ENCODE measurements at regions not wholly inside any gene's neighbourhood (a gene's known extent, or its start where the extent isn't known, plus 50 kb on each side); places are given as distances from the start of the nearest gene placed in this dataset.

DNA sequence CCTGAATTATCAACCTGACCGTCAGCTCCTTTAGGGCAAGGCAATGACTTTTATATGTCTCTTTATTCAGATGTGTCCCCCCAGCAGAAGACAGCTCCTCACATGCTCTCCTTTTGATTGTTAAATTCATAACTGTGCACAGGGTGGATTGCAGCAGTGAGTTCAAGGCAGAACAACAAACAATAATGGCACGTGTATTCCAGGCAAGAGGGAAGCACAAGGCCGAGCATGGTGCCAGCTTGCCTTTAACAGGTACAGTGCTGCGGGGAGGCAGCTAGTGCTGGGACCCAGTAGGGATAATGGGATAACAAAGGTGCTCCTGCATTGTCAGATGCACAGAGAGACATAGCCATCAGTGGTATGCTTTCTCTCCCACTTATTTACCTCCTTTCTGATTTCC, 248.4 kb downstream of the RHOU start:
- peaks cover under 1% of the 10 kb centered on the region; the same call in 1 of the 2 replicates for H3K9me2 ChIP-seq (ENCODE audit: insufficient read depth)
- ATAC-seq (no peak), DNase-seq (ENCODE audit: low spot score) (no peak)
- H3F3A ChIP-seq (replicated peaks; ENCODE audit: low read depth), result no peaks in the 10 kb centered on the region
- Mint-ChIP-seq H3K4me1 (peaks cover 30% of the 10 kb centered on the region), H3K27ac (no peak overlapping the region), H3K9me3 (no peaks in the 10 kb centered on the region; the same call in 2 of the 3 replicates), H3K27me3 (ENCODE audit: insufficient read depth, low read depth, poor library complexity) (peaks cover 5% of the 10 kb centered on the region), H3K4me3 (no peak overlapping the region), H3K36me3 (ENCODE audit: low read depth) (no peaks in the 10 kb centered on the region)
- H3K27me3 ChIP-seq (ENCODE audit: insufficient read depth), result no peaks in the 10 kb centered on the region
- H3K27ac ChIP-seq (ENCODE audit: low read depth), result no peak overlapping the region
- TF ChIP-seq NANOG (IDR thresholded peaks at IDR 0.05; ENCODE audit: borderline replicate concordance) (no peak), STAT1 (IDR thresholded peaks at IDR 0.05; ENCODE audit: unreplicated experiment) (no peak), CREB1 (CRISPR knock-in tag; IDR thresholded peaks at IDR 0.05; ENCODE audit: low read depth) (no peak), JUNB (IDR thresholded peaks at IDR 0.05; ENCODE audit: unreplicated experiment) (no peak), EZH2phosphoT487 (IDR thresholded peaks at IDR 0.05; ENCODE audit: unreplicated experiment) (no peak), EZH2 (IDR thresholded peaks at IDR 0.05; ENCODE audit: low read depth, unreplicated experiment) (no peak), ZNF331 (CRISPR knock-in tag; IDR thresholded peaks at IDR 0.05; ENCODE audit: low read depth) (no peak), POLR2AphosphoS5 (IDR thresholded peaks at IDR 0.05; ENCODE audit: low read depth) (no peak), ZNF114 (CRISPR knock-in tag; IDR thresholded peaks at IDR 0.05) (no peak)
- TF ChIP-seq, protein P1, sequence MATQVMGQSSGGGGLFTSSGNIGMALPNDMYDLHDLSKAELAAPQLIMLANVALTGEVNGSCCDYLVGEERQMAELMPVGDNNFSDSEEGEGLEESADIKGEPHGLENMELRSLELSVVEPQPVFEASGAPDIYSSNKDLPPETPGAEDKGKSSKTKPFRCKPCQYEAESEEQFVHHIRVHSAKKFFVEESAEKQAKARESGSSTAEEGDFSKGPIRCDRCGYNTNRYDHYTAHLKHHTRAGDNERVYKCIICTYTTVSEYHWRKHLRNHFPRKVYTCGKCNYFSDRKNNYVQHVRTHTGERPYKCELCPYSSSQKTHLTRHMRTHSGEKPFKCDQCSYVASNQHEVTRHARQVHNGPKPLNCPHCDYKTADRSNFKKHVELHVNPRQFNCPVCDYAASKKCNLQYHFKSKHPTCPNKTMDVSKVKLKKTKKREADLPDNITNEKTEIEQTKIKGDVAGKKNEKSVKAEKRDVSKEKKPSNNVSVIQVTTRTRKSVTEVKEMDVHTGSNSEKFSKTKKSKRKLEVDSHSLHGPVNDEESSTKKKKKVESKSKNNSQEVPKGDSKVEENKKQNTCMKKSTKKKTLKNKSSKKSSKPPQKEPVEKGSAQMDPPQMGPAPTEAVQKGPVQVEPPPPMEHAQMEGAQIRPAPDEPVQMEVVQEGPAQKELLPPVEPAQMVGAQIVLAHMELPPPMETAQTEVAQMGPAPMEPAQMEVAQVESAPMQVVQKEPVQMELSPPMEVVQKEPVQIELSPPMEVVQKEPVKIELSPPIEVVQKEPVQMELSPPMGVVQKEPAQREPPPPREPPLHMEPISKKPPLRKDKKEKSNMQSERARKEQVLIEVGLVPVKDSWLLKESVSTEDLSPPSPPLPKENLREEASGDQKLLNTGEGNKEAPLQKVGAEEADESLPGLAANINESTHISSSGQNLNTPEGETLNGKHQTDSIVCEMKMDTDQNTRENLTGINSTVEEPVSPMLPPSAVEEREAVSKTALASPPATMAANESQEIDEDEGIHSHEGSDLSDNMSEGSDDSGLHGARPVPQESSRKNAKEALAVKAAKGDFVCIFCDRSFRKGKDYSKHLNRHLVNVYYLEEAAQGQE (IDR thresholded peaks at IDR 0.05; ENCODE audit: unreplicated experiment), result no peak
- TF ChIP-seq, protein P2, sequence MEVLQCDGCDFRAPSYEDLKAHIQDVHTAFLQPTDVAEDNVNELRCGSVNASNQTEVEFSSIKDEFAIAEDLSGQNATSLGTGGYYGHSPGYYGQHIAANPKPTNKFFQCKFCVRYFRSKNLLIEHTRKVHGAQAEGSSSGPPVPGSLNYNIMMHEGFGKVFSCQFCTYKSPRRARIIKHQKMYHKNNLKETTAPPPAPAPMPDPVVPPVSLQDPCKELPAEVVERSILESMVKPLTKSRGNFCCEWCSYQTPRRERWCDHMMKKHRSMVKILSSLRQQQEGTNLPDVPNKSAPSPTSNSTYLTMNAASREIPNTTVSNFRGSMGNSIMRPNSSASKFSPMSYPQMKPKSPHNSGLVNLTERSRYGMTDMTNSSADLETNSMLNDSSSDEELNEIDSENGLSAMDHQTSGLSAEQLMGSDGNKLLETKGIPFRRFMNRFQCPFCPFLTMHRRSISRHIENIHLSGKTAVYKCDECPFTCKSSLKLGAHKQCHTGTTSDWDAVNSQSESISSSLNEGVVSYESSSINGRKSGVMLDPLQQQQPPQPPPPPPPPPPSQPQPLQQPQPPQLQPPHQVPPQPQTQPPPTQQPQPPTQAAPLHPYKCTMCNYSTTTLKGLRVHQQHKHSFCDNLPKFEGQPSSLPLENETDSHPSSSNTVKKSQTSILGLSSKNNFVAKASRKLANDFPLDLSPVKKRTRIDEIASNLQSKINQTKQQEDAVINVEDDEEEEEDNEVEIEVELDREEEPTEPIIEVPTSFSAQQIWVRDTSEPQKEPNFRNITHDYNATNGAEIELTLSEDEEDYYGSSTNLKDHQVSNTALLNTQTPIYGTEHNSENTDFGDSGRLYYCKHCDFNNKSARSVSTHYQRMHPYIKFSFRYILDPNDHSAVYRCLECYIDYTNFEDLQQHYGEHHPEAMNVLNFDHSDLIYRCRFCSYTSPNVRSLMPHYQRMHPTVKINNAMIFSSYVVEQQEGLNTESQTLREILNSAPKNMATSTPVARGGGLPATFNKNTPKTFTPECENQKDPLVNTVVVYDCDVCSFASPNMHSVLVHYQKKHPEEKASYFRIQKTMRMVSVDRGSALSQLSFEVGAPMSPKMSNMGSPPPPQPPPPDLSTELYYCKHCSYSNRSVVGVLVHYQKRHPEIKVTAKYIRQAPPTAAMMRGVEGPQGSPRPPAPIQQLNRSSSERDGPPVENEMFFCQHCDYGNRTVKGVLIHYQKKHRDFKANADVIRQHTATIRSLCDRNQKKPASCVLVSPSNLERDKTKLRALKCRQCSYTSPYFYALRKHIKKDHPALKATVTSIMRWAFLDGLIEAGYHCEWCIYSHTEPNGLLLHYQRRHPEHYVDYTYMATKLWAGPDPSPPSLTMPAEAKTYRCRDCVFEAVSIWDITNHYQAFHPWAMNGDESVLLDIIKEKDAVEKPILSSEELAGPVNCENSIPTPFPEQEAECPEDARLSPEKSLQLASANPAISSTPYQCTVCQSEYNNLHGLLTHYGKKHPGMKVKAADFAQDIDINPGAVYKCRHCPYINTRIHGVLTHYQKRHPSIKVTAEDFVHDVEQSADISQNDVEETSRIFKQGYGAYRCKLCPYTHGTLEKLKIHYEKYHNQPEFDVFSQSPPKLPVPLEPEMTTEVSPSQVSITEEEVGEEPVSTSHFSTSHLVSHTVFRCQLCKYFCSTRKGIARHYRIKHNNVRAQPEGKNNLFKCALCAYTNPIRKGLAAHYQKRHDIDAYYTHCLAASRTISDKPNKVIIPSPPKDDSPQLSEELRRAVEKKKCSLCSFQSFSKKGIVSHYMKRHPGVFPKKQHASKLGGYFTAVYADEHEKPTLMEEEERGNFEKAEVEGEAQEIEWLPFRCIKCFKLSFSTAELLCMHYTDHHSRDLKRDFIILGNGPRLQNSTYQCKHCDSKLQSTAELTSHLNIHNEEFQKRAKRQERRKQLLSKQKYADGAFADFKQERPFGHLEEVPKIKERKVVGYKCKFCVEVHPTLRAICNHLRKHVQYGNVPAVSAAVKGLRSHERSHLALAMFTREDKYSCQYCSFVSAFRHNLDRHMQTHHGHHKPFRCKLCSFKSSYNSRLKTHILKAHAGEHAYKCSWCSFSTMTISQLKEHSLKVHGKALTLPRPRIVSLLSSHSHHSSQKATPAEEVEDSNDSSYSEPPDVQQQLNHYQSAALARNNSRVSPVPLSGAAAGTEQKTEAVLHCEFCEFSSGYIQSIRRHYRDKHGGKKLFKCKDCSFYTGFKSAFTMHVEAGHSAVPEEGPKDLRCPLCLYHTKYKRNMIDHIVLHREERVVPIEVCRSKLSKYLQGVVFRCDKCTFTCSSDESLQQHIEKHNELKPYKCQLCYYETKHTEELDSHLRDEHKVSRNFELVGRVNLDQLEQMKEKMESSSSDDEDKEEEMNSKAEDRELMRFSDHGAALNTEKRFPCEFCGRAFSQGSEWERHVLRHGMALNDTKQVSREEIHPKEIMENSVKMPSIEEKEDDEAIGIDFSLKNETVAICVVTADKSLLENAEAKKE (CRISPR knock-in tag; IDR thresholded peaks at IDR 0.05), result no peak
- TF ChIP-seq, protein P3, sequence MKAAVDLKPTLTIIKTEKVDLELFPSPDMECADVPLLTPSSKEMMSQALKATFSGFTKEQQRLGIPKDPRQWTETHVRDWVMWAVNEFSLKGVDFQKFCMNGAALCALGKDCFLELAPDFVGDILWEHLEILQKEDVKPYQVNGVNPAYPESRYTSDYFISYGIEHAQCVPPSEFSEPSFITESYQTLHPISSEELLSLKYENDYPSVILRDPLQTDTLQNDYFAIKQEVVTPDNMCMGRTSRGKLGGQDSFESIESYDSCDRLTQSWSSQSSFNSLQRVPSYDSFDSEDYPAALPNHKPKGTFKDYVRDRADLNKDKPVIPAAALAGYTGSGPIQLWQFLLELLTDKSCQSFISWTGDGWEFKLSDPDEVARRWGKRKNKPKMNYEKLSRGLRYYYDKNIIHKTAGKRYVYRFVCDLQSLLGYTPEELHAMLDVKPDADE (IDR thresholded peaks at IDR 0.05), result no peak
- TF ChIP-seq, protein P4, sequence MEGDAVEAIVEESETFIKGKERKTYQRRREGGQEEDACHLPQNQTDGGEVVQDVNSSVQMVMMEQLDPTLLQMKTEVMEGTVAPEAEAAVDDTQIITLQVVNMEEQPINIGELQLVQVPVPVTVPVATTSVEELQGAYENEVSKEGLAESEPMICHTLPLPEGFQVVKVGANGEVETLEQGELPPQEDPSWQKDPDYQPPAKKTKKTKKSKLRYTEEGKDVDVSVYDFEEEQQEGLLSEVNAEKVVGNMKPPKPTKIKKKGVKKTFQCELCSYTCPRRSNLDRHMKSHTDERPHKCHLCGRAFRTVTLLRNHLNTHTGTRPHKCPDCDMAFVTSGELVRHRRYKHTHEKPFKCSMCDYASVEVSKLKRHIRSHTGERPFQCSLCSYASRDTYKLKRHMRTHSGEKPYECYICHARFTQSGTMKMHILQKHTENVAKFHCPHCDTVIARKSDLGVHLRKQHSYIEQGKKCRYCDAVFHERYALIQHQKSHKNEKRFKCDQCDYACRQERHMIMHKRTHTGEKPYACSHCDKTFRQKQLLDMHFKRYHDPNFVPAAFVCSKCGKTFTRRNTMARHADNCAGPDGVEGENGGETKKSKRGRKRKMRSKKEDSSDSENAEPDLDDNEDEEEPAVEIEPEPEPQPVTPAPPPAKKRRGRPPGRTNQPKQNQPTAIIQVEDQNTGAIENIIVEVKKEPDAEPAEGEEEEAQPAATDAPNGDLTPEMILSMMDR (conservative IDR thresholded peaks at IDR 0.05; ENCODE audit: low read depth in 2 of 2), result no peak
- H4K20me1 ChIP-seq (replicated peaks; ENCODE audit: insufficient read depth), result no peaks in the 10 kb centered on the region
- no peaks in the 10 kb centered on the region for H3K79me2 ChIP-seq (replicated peaks; ENCODE audit: insufficient read depth)
- no peak overlapping the region for H3K4me2 ChIP-seq
- H3K4me3 ChIP-seq, result no peak overlapping the region
- no peak overlapping the region for H2AFZ ChIP-seq
- peaks cover 5% of the 10 kb centered on the region for H3K4me1 ChIP-seq (ENCODE audit: insufficient read depth)
- no peaks in the 10 kb centered on the region for H3K36me3 ChIP-seq (ENCODE audit: insufficient read depth)

All from GM23338 (cell line).